Heart right ventricle (tissue), 16 donors: ENCODE measurements at regions not wholly inside any gene's neighbourhood (a gene's known extent, or its start where the extent isn't known, plus 50 kb on each side); places are given as distances from the start of the nearest gene placed in this dataset.

Experiments used
- ATAC-seq, 8 donors: fragments of 200-7000 bp; cut with Tn5 transposase; one replicate each; pipeline ENCODE4 v1.9.1; 2020; ENCODE audit warnings: mild to moderate bottlenecking in 8 of 8, moderate library complexity in 8 of 8, moderate number of reproducible peaks in 1 of 8
- DNase-seq, 2 donors: peaks; one replicate each; pipeline ENCODE4 v3.0.0-alpha.2; 2020
- H3K27ac ChIP-seq, 10 donors: fragments of 200-600 bp; sonication (generic) in 2 of 10; one replicate each; pipeline versions ENCODE4 v1.5.0 to v1.8.0; 2020 to 2022; ENCODE audit warnings: mild to moderate bottlenecking in 3 of 10
- H3K27me3 ChIP-seq, 7 donors: fragments of 200-600 bp; one replicate each; pipeline ENCODE4 v1.8.0; 2021 to 2022; ENCODE audit warnings: mild to moderate bottlenecking in 2 of 7
- H3K36me3 ChIP-seq, 9 donors: fragments of 200-600 bp; sonication (generic) in 1 of 9; one replicate each; pipeline versions ENCODE4 v1.5.0 to v1.8.0; 2020 to 2022; ENCODE audit warnings: mild to moderate bottlenecking in 2 of 9
- H3K4me1 ChIP-seq, 9 donors: fragments of 200-600 bp; sonication (generic) in 1 of 9; one replicate each; pipeline versions ENCODE4 v1.5.0 to v1.8.0; 2020 to 2022; ENCODE audit warnings: mild to moderate bottlenecking in 4 of 9
- H3K4me3 ChIP-seq, 10 donors: fragments of 200-600 bp; sonication (generic) in 2 of 10; one replicate each; pipeline versions ENCODE4 v1.5.0 to v1.8.0; 2020 to 2022; ENCODE audit warnings: mild to moderate bottlenecking in 7 of 10, moderate library complexity in 2 of 10
- H3K9me3 ChIP-seq, 11 donors: fragments of 200-600 bp in 10 of 11; sonication (generic) in 2 of 11; one replicate each; pipeline versions ENCODE4 v1.5.0 to v1.8.0; 2013 to 2022; ENCODE audit warnings: mild to moderate bottlenecking in 2 of 11, control low read depth in 1 of 11, moderate library complexity in 1 of 11
- WGBS, 2 donors: extraction: QIAGEN DNeasy Blood & Tissue Kit; methylation state at CpG; one replicate each; pipeline ENCODE4 v1.1.7; 2013; ENCODE audit warnings: inconsistent platforms in 1 of 2; 5-methylcytosine and 5-hydroxymethylcytosine counted together
- intact Hi-C, 10 donors: fragments of 100-400 bp; cut with DNase I; formaldehyde crosslinking; loops; one replicate each; pipeline versions ENCODE4 v1.11.1 to v1.14.2; 2022
- TF ChIP-seq, protein P1 (sequence below), 9 donors: fragments of 200-600 bp; sonication (generic) in 2 of 9; IDR thresholded peaks; one replicate each; pipeline versions ENCODE4 v1.5.0 to v1.8.0; 2021 to 2022; ENCODE audit warnings: antibody characterized with exemption in 9 of 9, mild to moderate bottlenecking in 5 of 9, moderate library complexity in 1 of 9
- donor health status: Arrhythmogenic right ventricular cardiomyopathy.
- donor health status: ischemic (EF 13 %, LVEDD 7.1; RV severe dilation, severe dysfunction).
- donor health status: healthy with polysubstance abuse.
- donor health status: DM: no; HTN: yes; CAD: no.
- donor health status: DM: no; HTN: no; CAD: no.
- donor health status: ischemic (EF 25% LVEDD 6.9; RV normal size, moderate dysfunction).
- donor health status: ischemic (EF 25% LVEDD 5.7; RV mildly dilated, moderate dysfunction).
- donor health status: healthy.
- donor health status: DM: yes; HTN: yes; CAD: no.
- donor health status: Ischemic cardiomyopathy.
- donor health status: ischemic (EF 35%, LVEDD 5.7; RV mildly dilated, moderate dysfunction).
- donor health status: nonischemic (EF 11% LVEDD 7.7; RV severe dilation, severe dysfunction).
- donor health status: DM: yes; HTN: yes; CAD: no.
- donor health status: PGD.
- donor health status: ischemic (EF 29% LVEDD 5.4; RV normal size, mild dysfunction).
- donor health status: nonischemic (EF 23%, LVEDD 6.1; RV moderate dilation, normal function).

DNA sequence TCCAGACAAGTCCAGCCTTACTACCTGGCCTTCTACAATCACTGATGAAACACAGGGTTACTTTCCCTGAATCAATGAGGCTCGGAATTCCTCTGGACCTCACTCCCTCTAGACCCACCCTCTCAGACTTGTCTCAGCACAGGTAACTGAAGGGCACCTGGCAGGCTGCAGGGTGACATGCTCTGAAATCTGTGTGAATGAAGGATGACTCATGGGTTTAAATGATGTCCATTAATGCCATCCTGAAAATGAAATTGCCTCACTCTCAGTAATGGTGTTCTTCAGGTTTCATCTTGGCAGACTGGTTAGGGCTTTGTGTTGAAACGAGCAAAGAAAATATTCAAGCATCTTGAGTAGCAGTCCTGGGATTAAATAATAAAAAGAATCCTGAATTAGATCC is 134.4 kb downstream of the MAF start:
- TF ChIP-seq, protein P1, sequence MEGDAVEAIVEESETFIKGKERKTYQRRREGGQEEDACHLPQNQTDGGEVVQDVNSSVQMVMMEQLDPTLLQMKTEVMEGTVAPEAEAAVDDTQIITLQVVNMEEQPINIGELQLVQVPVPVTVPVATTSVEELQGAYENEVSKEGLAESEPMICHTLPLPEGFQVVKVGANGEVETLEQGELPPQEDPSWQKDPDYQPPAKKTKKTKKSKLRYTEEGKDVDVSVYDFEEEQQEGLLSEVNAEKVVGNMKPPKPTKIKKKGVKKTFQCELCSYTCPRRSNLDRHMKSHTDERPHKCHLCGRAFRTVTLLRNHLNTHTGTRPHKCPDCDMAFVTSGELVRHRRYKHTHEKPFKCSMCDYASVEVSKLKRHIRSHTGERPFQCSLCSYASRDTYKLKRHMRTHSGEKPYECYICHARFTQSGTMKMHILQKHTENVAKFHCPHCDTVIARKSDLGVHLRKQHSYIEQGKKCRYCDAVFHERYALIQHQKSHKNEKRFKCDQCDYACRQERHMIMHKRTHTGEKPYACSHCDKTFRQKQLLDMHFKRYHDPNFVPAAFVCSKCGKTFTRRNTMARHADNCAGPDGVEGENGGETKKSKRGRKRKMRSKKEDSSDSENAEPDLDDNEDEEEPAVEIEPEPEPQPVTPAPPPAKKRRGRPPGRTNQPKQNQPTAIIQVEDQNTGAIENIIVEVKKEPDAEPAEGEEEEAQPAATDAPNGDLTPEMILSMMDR (IDR thresholded peaks at IDR 0.05) = no peak
- DNase-seq (no peak), ATAC-seq (no peak)
- H3K36me3 ChIP-seq = no peaks in the 10 kb centered on the region
- H3K4me1 ChIP-seq = no peaks in the 10 kb centered on the region
- H3K27me3 ChIP-seq = no peaks in the 10 kb centered on the region
- no peak overlapping the region for H3K4me3 ChIP-seq
- no peak overlapping the region for H3K27ac ChIP-seq
- WGBS, 2 donors = 84 to 93% methylated on average over 2 of the region's 2 CpGs
- intact Hi-C loops = no loop called here
- H3K9me3 ChIP-seq = no peaks in the 10 kb centered on the region

- intact Hi-C loops = no loop called here
- TF ChIP-seq, protein P1 (IDR thresholded peaks at IDR 0.05) = no peak
- no peaks in the 10 kb centered on the region for H3K9me3 ChIP-seq
- H3K4me3 ChIP-seq = no peak overlapping the region
- no peak overlapping the region for H3K27ac ChIP-seq
- no peaks in the 10 kb centered on the region for H3K4me1 ChIP-seq
- DNase-seq (no peak), ATAC-seq (peak in 6 of 8 donors; percentile 24 to 67 (median 38))
- WGBS, 2 donors = 79 to 86% methylated on average over 5 of the region's 5 CpGs
- H3K27me3 ChIP-seq = peaks cover 0 to 5% (median 0%) of the 10 kb centered on the region in 7 donors
- no peaks in the 10 kb centered on the region for H3K36me3 ChIP-seq
These were observed 136.7 kb downstream of the MAF start for GRCh38 chr16:79463841-79464240.

DNA sequence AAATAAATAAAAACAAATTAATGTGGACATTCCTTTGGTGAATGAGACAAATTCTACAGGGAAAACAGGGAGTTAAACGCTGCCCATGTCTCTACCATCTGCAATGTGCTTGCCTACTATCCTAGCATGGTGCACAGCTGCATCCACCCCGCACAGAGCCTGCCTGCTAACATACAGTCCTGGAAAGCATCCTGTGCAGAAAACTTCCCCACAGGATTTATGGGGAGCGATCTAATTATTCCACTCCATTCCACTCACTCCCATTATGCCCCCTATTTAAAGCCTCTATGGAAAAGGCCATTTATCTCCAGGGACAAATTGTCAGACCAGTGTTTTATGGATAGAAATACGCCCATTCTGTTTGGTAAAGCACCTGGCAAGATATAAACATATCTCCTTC is 144.5 kb downstream of the MAF start:
- intact Hi-C loops = loop anchor here in 1 of 10 donors (10.0 kb wide), 1 partner anchor 139 kb away; no protein-coding TSS in a partner anchor
- TF ChIP-seq, protein P1 (IDR thresholded peaks at IDR 0.05) = no peak
- Histone ChIP-seq H3K27me3 (peaks cover 0 to 5% (median 0%) of the 10 kb centered on the region in 7 donors), H3K9me3 (no peaks in the 10 kb centered on the region), H3K27ac (no peak overlapping the region), H3K4me1 (peaks cover 0 to 9% (median 0%) of the 10 kb centered on the region in 9 donors), H3K4me3 (no peak overlapping the region), H3K36me3 (no peaks in the 10 kb centered on the region)
- 78 to 95% methylated on average over 4 of the region's 4 CpGs for WGBS, 2 donors
- ATAC-seq (no peak), DNase-seq (no peak)

- H3K4me3 ChIP-seq = no peak overlapping the region
- no peak for ATAC-seq
- H3K36me3 ChIP-seq = no peaks in the 10 kb centered on the region
- 57 to 66% methylated on average over 8 of the region's 8 CpGs for WGBS, 2 donors
- peaks cover 0 to 5% (median 0%) of the 10 kb centered on the region in 7 donors for H3K27me3 ChIP-seq
- TF ChIP-seq, protein P1 (IDR thresholded peaks at IDR 0.05) = no peak
- peaks cover 0 to 22% (median 0%) of the 10 kb centered on the region in 9 donors for H3K4me1 ChIP-seq
- H3K9me3 ChIP-seq = no peaks in the 10 kb centered on the region
- no peak for DNase-seq
- H3K27ac ChIP-seq = no peak overlapping the region
- intact Hi-C loops = loop anchor here in 1 of 10 donors (10.0 kb wide), 1 partner anchor 142 kb away; no protein-coding TSS in a partner anchor
These were observed 147.9 kb downstream of the MAF start for GRCh38 chr16:79452671-79453070.
